HG03095 (cell line): ENCODE measurements at regions not wholly inside any gene's neighbourhood (a gene's known extent, or its start where the extent isn't known, plus 50 kb on each side); places are given as distances from the start of the nearest gene placed in this dataset.

Source experiments
- ATAC-seq: cut with Tn5 transposase; IDR thresholded peaks from one replicate; pipeline ENCODE4 v1.9.1; 2021; ENCODE audit warnings: moderate library complexity; ENCODE audit not compliant: unreplicated experiment

DNA sequence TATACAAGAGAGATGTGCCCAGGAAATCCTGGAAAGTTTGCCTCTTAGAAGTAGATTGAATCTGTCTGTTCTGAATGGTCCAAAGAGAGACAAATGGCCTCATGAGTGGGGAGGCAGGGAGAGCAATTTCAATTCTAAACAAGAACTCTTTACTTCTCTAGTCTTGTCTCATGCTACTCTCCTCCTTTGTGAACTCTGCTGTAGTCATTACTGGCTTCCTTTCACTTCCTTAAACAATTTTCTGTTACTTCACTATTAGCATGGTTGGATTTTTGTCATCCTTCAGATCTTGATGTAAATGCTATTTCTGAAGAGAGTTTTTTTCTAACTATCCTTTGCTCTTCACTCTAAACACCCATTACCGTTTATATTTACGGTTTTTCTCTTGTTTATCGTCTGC is 54.0 kb upstream of the GRIN3A start:
- ATAC-seq = no peak

DNA sequence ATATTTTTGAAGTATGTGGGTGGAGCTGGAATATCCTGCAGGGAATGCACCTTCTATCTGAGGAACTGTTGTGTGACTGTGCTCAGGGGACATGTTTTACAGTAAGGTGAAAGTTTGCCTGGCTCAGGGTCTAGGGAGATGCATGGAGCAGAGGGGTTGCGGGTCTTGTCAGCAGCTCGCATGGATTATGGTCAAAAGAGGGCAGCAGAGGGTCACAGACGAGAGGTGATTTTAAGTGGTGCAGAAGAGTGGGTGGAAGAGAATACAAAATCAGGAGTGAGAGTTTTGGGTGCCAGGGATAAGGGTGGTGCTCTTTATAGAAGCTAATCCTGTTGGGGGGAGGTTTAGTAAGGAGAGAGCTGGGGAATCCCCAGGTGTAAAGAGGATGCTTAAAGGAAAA is 53.5 kb upstream of the GRIN3A start:
- ATAC-seq = no peak

DNA sequence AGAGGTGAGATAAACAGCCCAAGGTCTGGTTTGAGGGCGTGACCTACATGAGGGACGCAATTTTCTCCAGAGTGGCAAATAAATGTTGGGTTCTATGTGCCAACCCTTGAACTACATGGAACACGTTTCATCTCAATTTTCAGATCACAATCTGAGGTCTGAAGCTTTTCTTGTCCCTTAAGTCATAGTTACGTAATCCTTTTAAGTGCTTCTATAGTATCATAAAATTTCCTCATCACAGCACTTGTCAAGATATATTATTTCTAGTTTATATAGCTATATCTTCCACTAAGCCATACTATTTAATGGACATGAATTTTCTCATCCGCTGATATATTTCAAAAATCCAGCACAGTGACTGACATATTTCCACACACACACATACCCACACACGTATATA is 53.1 kb upstream of the GRIN3A start:
- no peak for ATAC-seq
